ENCODE measurements at regions not wholly inside any gene's neighbourhood (a gene's known extent, or its start where the extent isn't known, plus 50 kb on each side); places are given as distances from the start of the nearest gene placed in this dataset.
A peak's percentile ranks its signal among the peaks of the same experiment; 100 is the strongest.

GRCh38 chr2:239575931-239576445, 175.2 kb upstream of the HDAC4 start:
- in situ Hi-C loops (cut with HindIII; ENCODE audit: low pct_unique_long_range_greater_than_20kb, low sequenced_read_pairs) = no loop called here
- no peak for DNase-seq (ENCODE audit: low read depth, low spot score)

- DNase-seq (ENCODE audit: low read depth, low spot score) = no peak
- in situ Hi-C loops (cut with HindIII; ENCODE audit: low pct_unique_long_range_greater_than_20kb, low sequenced_read_pairs) = no loop called here
These were observed 173.8 kb upstream of the HDAC4 start for GRCh38 chr2:239574434-239575156.

GRCh38 chr2:239574054-239574433, 173.2 kb upstream of the HDAC4 start:
- DNase-seq (ENCODE audit: low read depth, low spot score) = no peak
- in situ Hi-C loops (cut with HindIII; ENCODE audit: low pct_unique_long_range_greater_than_20kb, low sequenced_read_pairs) = no loop called here

- DNase-seq (ENCODE audit: low read depth, low spot score) = no peak
- in situ Hi-C loops (cut with HindIII; ENCODE audit: low pct_unique_long_range_greater_than_20kb, low sequenced_read_pairs) = no loop called here
These were observed 170.2 kb upstream of the HDAC4 start for GRCh38 chr2:239570971-239571520.

GRCh38 chr2:239570216-239570925, 169.6 kb upstream of the HDAC4 start:
- DNase-seq (ENCODE audit: low read depth, low spot score) = no peak
- in situ Hi-C loops (cut with HindIII; ENCODE audit: low pct_unique_long_range_greater_than_20kb, low sequenced_read_pairs) = no loop called here

- in situ Hi-C loops (cut with HindIII; ENCODE audit: low pct_unique_long_range_greater_than_20kb, low sequenced_read_pairs) = no loop called here
- DNase-seq (ENCODE audit: low read depth, low spot score) = no peak
These were observed 168.7 kb upstream of the HDAC4 start for GRCh38 chr2:239569401-239570090.

GRCh38 chr2:239568601-239569000, 167.8 kb upstream of the HDAC4 start:
- no peak for DNase-seq (ENCODE audit: low read depth, low spot score)
- in situ Hi-C loops (cut with HindIII; ENCODE audit: low pct_unique_long_range_greater_than_20kb, low sequenced_read_pairs) = no loop called here

GRCh38 chr2:239567786-239568185, 167.0 kb upstream of the HDAC4 start:
- DNase-seq (ENCODE audit: low read depth, low spot score) = no peak
- in situ Hi-C loops (cut with HindIII; ENCODE audit: low pct_unique_long_range_greater_than_20kb, low sequenced_read_pairs) = no loop called here

- DNase-seq (ENCODE audit: low read depth, low spot score) = no peak
- in situ Hi-C loops (cut with HindIII; ENCODE audit: low pct_unique_long_range_greater_than_20kb, low sequenced_read_pairs) = no loop called here
These were observed 166.3 kb upstream of the HDAC4 start for GRCh38 chr2:239566995-239567568.

- in situ Hi-C loops (cut with HindIII; ENCODE audit: low pct_unique_long_range_greater_than_20kb, low sequenced_read_pairs) = no loop called here
- no peak for DNase-seq (ENCODE audit: low read depth, low spot score)
These were observed 165.6 kb upstream of the HDAC4 start for GRCh38 chr2:239566162-239566994.

GRCh38 chr2:239564587-239564986, 163.8 kb upstream of the HDAC4 start:
- DNase-seq (ENCODE audit: low read depth, low spot score) = no peak
- in situ Hi-C loops (cut with HindIII; ENCODE audit: low pct_unique_long_range_greater_than_20kb, low sequenced_read_pairs) = no loop called here

GRCh38 chr2:239563561-239563960, 162.7 kb upstream of the HDAC4 start:
- no peak for DNase-seq (ENCODE audit: low read depth, low spot score)
- in situ Hi-C loops (cut with HindIII; ENCODE audit: low pct_unique_long_range_greater_than_20kb, low sequenced_read_pairs) = no loop called here

- DNase-seq (ENCODE audit: low read depth, low spot score) = peak; percentile 14
These were observed 160.7 kb upstream of the HDAC4 start for GRCh38 chr2:239561446-239562001.

GRCh38 chr2:239559417-239560261, 158.8 kb upstream of the HDAC4 start:
- in situ Hi-C loops (cut with HindIII; ENCODE audit: low pct_unique_long_range_greater_than_20kb, low sequenced_read_pairs) = no loop called here
- DNase-seq (ENCODE audit: low read depth, low spot score) = no peak

More at GRCh38 chr2:239561446-239562001, 160.7 kb upstream of the HDAC4 start:
- in situ Hi-C loops (cut with HindIII; ENCODE audit: low pct_unique_long_range_greater_than_20kb, low sequenced_read_pairs) = no loop called here

GRCh38 chr2:239558661-239559060, 157.8 kb upstream of the HDAC4 start:
- no peak for DNase-seq (ENCODE audit: low read depth, low spot score)
- in situ Hi-C loops (cut with HindIII; ENCODE audit: low pct_unique_long_range_greater_than_20kb, low sequenced_read_pairs) = no loop called here

GRCh38 chr2:239557516-239557915, 156.7 kb upstream of the HDAC4 start:
- in situ Hi-C loops (cut with HindIII; ENCODE audit: low pct_unique_long_range_greater_than_20kb, low sequenced_read_pairs) = no loop called here
- no peak for DNase-seq (ENCODE audit: low read depth, low spot score)

Data from SK-MEL-5 (cell line).